ENCODE measurements at regions not wholly inside any gene's neighbourhood (a gene's known extent, or its start where the extent isn't known, plus 50 kb on each side); places are given as distances from the start of the nearest gene placed in this dataset.

- no peak for DNase-seq
Observed at GRCh38 chr2:196399722-196400691, 228.6 kb upstream of the STK17B start.

DNA sequence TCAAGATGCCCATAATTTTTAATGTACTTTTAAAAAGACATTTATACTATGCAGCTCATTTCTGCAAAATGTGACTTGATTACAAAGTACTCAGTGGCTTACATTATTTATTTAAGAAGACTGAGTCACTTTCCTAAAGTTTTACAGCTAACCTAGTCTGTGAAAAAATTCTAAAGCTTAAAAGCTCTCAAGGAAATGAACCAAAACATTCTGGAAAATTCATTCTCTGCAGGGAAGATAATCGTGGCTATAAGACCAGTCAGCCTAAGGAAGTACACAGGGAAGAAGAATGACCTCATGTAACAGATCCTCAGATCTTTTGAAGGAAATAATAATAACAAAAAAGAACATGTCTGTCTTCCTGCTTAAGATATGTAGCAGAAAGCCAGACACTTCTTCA, 232.1 kb upstream of the STK17B start:
- DNase-seq: no peak

- DNase-seq: no peak
Observed at GRCh38 chr2:196404276-196404675, 232.9 kb upstream of the STK17B start.

DNA sequence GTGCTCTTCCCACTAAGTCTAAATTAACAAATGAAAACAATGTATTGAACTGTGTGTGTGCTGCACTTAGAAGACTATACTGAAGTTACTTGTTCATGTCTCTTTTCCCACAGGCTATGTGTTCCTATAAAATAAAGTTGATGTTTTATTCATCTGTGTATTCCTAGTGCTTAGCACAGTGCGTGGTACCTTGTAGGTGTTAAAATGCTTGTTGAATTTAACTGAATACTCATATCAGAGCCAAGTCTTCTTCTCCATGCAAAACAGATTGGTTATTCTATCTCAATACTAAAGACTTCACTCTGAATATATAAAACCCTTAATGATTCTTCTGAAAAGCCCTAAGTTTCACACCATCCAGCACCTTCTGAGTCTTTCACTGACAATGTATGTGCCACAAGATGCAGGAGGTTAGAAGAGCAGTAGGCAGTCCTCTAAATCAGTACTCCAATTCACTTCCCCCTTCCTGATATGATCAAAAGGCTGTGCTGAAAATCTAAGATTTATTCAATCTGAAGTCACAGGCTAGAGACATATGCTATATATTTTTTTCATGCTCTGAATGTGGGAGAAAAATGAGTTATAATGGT, 231.7 kb upstream of the CCDC150 start:
- DNase-seq: no peak

DNA sequence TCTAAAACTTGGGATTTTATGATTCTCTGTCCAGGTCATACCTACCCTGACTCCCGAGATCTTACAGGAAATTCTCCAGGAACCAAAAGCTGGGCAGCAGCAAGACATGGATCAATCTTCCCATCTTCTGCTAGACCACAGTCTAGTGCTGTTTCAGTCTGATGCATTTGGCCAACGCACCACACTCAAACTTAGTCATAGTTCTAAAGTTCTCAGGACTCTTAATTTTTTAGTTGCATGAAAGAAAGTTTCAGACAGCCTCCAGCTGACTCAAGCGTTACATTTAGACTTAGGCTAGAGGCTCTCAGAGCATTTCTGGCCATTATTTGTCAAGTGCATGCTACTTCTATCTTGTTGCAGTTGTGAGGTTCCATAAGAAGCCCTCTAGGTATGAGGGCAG, 230.1 kb upstream of the CCDC150 start:
- no peak for DNase-seq

- no peak for DNase-seq
Observed at GRCh38 chr2:196410008-196410407, 229.5 kb upstream of the CCDC150 start.

DNA sequence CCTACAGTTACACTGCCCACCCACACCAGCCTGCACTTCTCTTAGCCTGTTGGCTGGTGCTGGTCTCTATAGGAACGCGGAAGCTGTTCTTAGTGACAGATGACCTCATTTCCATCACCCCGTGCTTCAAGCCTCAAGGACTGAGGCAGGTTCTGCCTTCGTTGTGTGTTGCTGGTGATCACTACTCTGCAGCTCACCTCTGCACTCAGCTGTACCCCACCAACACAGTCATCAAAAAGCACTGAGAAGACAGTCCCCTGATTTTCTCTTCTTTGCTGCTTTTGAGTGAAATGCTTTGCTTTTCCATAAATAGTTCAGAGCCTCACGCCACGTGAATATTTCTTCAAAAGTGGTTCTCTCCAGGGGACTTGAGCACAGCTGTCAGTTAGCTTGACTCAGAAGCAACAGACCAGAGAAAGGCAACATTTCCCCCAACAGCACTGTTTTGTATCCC, 225.7 kb upstream of the CCDC150 start:
- no peak for DNase-seq

DNA sequence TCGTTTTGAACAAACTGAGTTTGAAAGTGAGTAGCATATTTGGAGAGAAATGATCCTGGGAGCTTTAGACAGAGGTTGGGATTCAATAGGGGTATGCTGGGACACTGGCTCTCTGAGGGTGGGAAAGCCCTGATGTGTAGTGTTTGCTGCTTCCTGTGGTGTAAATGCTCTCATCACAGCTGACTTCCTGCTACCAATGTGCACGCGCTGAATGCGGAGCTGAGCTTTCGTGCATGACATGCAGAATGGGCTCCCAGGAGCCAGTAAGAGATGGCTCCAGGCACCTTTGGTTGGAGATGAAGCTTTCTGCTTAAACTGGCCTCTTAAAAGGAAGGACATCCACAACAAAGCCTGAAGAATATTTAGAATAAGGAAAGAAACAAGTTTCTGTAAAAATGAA, 224.1 kb upstream of the CCDC150 start:
- DNase-seq: no peak

DNA sequence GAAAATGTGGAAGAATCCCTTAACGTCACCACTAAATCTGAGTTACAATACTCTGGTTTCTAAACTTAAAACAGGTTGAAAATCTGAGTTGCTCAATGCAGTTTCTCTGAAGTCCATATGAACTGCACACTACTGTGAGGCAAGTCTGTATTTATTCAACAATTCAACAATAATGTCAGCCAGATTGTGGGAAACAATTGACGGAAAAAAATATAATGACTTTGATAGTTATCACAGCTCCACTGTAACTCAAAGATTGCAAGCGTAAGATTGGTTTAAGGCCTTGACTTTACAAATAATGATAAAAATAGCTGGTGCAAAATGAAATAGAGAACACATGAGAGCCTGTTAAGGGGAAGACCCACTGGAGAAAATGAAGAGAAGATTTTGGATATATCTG, 219.4 kb upstream of the CCDC150 start:
- no peak for DNase-seq

DNA sequence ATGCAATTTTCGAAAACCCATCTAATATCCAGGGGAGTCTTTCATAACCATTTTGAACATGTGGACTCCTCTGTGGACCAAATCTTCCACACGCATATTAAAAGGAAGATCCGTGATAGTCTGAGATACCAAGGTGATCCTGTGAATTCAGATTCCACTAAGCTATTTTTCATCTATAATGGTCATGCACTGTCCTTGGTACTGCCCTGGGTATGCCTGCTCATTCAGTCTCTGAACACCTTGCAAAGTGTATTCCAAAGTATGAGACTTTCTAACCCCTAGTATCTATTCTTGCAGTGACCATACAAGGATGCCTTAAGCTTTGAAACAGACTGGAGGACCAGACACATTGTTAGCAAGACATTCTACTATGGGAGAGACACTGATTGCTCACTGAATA, 217.6 kb upstream of the CCDC150 start:
- DNase-seq: no peak

- DNase-seq: no peak
Observed at GRCh38 chr2:196422361-196422760, 217.2 kb upstream of the CCDC150 start.

- no peak for DNase-seq
Observed at GRCh38 chr2:196426122-196426521, 213.4 kb upstream of the CCDC150 start.

DNA sequence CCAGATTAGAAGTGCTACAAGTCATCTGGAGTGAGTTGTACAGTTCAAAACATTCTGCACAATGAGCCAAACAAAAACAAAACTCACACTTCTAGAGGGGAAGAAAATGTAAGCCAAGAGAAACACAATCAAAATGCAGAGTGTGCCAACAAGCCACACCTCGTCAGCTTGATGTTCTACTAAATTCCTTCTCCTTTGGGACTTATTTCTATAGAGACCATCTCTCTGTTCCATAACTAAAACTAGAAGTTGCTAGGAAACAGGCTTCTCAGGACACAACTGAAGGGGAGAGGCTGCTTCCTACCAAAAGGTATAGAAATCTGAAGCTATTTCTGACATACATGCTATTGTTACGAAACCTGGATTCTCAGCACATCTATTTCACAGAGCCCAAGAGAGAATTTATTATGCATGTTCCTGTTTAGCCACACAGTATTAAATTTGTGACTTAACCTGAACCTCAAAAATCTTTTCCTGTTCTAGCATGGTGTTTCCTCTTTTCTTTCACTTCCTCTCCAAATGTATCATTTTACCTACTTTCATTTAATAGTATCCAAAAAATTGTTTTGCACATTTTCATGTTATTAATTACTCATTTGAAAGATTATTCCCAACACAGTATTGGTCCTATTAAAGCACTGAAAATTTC, 211.4 kb upstream of the CCDC150 start:
- no peak for DNase-seq

GRCh38 chr2:196431076-196431475, 208.4 kb upstream of the CCDC150 start:
- no peak for DNase-seq

DNA sequence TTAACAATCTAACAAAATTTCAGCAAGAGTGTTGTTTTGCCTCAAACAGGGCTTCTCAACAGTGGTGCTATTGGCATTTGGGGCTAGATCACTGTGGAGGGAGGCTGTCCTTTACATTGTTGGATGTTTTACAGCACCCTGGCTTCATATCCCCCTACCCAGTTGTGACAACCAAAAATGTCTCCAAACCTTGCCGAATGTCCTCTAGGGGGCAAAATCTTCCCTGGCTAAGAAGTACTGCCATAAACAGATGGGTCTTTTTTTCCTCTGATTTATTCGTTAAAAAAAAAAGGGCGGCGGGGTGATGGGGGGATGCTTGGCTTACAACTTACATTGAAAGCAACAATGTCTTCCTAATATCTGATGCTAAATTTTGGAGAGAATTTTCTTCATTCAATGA, 207.6 kb upstream of the CCDC150 start:
- DNase-seq: no peak

DNA sequence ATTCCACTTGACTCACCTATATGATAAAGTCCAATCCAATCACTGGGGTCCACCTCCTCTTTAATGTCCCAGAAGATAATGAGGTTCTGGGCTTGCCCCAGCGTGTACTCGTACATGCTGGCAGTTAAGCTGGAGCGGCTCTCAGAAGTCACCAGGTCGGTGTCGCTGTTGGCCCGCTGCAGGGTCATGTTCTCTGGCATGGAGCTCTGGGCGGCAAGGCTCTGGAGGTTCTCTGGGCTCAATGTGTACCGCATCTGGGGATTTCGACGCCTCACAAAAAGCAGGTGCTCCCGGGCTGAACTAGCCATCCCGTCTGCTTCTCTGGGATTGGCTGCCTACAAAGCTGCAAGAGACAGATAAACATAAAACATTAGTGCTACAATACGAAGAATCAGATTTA, 206.4 kb upstream of the CCDC150 start:
- DNase-seq: no peak

- DNase-seq: no peak
Observed at GRCh38 chr2:196434217-196434616, 205.3 kb upstream of the CCDC150 start.

- no peak for DNase-seq
Observed at GRCh38 chr2:196435189-196435588, 204.3 kb upstream of the CCDC150 start.

DNA sequence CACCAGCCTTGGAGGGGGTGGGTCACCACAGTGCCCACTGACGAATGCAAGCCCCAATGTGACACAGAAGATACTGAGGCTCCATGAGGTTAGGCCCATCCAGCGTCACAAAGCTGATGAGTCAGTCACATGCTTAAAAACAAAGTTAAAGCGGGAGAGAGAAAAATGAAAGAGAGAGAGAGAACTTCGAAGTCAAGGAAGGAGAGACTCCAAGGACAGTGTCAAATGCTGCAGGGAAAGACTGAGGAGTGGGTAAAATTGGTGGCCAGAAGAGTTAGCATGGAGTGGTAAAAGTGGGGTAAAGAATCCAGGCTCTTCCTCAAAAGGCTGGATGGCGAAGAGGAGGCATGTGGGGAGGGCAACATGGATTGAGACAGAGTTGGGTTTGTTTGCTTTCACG, 201.9 kb upstream of the CCDC150 start:
- no peak for DNase-seq

DNA sequence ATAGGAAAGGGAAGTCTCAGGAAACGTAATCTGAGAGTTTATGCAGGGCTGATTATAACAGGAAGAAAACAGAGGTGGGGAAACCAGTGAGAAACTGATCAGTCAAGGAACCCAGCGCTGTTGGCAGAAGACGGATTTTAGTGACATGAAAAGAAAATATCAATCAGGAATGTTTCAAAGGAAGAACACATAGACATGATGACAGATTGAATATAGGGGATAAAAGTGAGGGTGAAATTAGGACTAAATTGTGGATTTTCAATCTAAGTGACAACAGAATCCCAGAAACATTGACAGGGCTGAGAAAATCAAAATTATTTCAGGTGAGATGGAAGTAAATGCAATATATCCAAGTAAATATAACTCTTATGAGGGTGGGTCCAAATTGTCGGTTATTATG, 199.8 kb upstream of the CCDC150 start:
- no peak for DNase-seq

- DNase-seq: no peak
Observed at GRCh38 chr2:196440413-196440812, 199.1 kb upstream of the CCDC150 start.

GRCh38 chr2:196441527-196441926, 198.0 kb upstream of the CCDC150 start:
- DNase-seq: no peak

DNA sequence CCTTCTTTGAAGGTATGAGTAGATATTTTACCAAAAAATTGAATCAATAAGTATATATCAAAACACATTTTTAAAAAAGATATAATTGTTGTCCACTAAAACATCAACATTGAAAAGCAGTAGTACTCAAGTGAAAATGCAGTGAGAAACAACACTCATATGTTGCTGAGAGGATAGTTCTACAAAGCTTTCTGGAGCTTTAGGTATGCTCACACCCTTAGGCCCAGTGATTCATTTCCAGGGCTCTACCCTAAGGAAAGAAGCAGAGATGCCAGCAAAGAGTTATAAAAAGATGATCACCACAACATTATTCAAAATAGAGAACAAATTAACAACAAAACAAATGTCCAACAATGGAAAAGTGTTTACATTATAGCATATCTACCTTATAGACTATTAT, 197.3 kb upstream of the CCDC150 start:
- DNase-seq: no peak

- no peak for DNase-seq
Observed at GRCh38 chr2:196444442-196444841, 195.1 kb upstream of the CCDC150 start.

Measured in stimulated activated naive CD4-positive, alpha-beta T cell treated with Interleukin-2 at 50 U/mL for 16 hours (primary cell).